ENCODE measurements at regions not wholly inside any gene's neighbourhood (a gene's known extent, or its start where the extent isn't known, plus 50 kb on each side); places are given as distances from the start of the nearest gene placed in this dataset.

DNA sequence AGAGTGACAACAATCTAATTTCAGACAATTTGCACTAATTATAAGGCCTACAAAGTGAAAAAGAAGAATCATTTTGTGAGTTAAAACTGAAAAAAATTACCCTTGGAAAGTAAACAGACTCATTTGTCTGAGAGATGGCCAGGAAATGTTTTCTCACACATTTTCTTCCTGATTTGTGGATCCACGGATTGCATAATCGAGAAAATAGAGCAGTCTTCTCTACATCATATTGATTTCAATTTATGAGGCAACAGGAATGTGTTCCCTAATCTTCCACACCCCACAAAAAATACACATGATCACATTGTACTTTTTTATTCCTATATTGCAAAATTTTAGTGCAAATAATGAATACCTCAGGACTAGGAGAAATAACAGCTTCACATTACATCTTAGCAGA is 160.8 kb downstream of the CCER1 start:
- TF ChIP-seq POLR2A (IDR thresholded peaks at IDR 0.05) = no peak
- TF ChIP-seq, protein P1, sequence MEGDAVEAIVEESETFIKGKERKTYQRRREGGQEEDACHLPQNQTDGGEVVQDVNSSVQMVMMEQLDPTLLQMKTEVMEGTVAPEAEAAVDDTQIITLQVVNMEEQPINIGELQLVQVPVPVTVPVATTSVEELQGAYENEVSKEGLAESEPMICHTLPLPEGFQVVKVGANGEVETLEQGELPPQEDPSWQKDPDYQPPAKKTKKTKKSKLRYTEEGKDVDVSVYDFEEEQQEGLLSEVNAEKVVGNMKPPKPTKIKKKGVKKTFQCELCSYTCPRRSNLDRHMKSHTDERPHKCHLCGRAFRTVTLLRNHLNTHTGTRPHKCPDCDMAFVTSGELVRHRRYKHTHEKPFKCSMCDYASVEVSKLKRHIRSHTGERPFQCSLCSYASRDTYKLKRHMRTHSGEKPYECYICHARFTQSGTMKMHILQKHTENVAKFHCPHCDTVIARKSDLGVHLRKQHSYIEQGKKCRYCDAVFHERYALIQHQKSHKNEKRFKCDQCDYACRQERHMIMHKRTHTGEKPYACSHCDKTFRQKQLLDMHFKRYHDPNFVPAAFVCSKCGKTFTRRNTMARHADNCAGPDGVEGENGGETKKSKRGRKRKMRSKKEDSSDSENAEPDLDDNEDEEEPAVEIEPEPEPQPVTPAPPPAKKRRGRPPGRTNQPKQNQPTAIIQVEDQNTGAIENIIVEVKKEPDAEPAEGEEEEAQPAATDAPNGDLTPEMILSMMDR (IDR thresholded peaks at IDR 0.05) = no peak
